ENCODE measurements at regions not wholly inside any gene's neighbourhood (a gene's known extent, or its start where the extent isn't known, plus 50 kb on each side); places are given as distances from the start of the nearest gene placed in this dataset.

DNA sequence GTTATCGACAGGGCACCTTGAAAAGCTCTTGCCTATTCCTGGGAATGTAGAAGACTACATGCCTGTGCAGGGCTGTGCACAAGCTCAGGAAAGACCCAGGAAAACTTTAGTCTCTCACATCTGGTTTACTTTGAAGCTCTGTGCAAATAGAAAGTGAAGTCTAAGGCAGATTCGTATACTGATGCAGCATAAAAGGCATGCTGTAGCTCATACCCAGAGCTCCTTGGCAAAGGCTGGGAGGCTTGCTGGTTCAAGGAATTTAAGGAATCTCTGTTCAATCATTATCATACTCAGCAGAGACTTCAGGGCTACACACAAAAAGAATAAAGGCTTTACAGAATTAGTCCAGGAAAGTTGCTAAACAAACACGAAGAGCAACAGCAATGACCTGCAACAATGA, 192.0 kb downstream of the OTUD1 start:
- TF ChIP-seq, protein P1, sequence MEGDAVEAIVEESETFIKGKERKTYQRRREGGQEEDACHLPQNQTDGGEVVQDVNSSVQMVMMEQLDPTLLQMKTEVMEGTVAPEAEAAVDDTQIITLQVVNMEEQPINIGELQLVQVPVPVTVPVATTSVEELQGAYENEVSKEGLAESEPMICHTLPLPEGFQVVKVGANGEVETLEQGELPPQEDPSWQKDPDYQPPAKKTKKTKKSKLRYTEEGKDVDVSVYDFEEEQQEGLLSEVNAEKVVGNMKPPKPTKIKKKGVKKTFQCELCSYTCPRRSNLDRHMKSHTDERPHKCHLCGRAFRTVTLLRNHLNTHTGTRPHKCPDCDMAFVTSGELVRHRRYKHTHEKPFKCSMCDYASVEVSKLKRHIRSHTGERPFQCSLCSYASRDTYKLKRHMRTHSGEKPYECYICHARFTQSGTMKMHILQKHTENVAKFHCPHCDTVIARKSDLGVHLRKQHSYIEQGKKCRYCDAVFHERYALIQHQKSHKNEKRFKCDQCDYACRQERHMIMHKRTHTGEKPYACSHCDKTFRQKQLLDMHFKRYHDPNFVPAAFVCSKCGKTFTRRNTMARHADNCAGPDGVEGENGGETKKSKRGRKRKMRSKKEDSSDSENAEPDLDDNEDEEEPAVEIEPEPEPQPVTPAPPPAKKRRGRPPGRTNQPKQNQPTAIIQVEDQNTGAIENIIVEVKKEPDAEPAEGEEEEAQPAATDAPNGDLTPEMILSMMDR (IDR thresholded peaks at IDR 0.05; ENCODE audit: insufficient read depth, low read depth, low read length) = no peak
- no peak for TF ChIP-seq EZH2 (IDR thresholded peaks at IDR 0.05; ENCODE audit: insufficient read depth, low read length)

All from astrocyte (in vitro differentiated cells and primary cell).